ENCODE measurements at regions not wholly inside any gene's neighbourhood (a gene's known extent, or its start where the extent isn't known, plus 50 kb on each side); places are given as distances from the start of the nearest gene placed in this dataset.

GRCh38 chr2:126754240-126755004 is 98.5 kb downstream of the GYPC start:
- Histone ChIP-seq H3K36me3 (ENCODE audit: insufficient read depth, low read length) (no peaks in the 10 kb centered on the region), H3F3A (ENCODE audit: insufficient read depth, low read length) (no peaks in the 10 kb centered on the region), H3K27ac (ENCODE audit: low read depth, low read length, poor library complexity, severe bottlenecking) (no peak overlapping the region), H3K79me2 (ENCODE audit: insufficient read depth, low read length) (no peaks in the 10 kb centered on the region), H2AFZ (ENCODE audit: low read length) (no peak overlapping the region), H3K4me3 (ENCODE audit: low read depth, low read length, poor library complexity, severe bottlenecking) (no peak overlapping the region), H3K27me3 (ENCODE audit: insufficient read depth, low read length) (no peaks in the 10 kb centered on the region), H3K9me2 (ENCODE audit: low read depth, low read length) (no peaks in the 10 kb centered on the region), H3K9me3 (ENCODE audit: low read length) (no peaks in the 10 kb centered on the region), H3K4me1 (ENCODE audit: insufficient read depth, low read length, severe bottlenecking) (no peaks in the 10 kb centered on the region), H4K20me1 (ENCODE audit: insufficient read depth, low read length) (no peaks in the 10 kb centered on the region), H3K4me2 (ENCODE audit: low read length) (no peak overlapping the region), H3K9ac (ENCODE audit: low read length) (no peak overlapping the region)
- TF ChIP-seq EZH2 (IDR thresholded peaks at IDR 0.05; ENCODE audit: borderline replicate concordance, low read length) (no peak), CTCF (IDR thresholded peaks at IDR 0.05; ENCODE audit: low read length) (no peak)

GRCh38 chr2:126756125-126756524 is 100.2 kb downstream of the GYPC start:
- Histone ChIP-seq H3K36me3 (ENCODE audit: insufficient read depth, low read length) (no peaks in the 10 kb centered on the region), H3K27ac (ENCODE audit: low read depth, low read length, poor library complexity, severe bottlenecking) (no peak overlapping the region), H3K9me2 (ENCODE audit: low read depth, low read length) (no peaks in the 10 kb centered on the region), H3K79me2 (ENCODE audit: insufficient read depth, low read length) (no peaks in the 10 kb centered on the region), H2AFZ (ENCODE audit: low read length) (no peak overlapping the region), H3F3A (ENCODE audit: insufficient read depth, low read length) (no peaks in the 10 kb centered on the region), H3K4me2 (ENCODE audit: low read length) (no peak overlapping the region), H3K27me3 (ENCODE audit: insufficient read depth, low read length) (no peaks in the 10 kb centered on the region), H3K9me3 (ENCODE audit: low read length) (no peaks in the 10 kb centered on the region), H3K9ac (ENCODE audit: low read length) (no peak overlapping the region), H3K4me1 (ENCODE audit: insufficient read depth, low read length, severe bottlenecking) (no peaks in the 10 kb centered on the region), H3K4me3 (ENCODE audit: low read depth, low read length, poor library complexity, severe bottlenecking) (no peak overlapping the region), H4K20me1 (ENCODE audit: insufficient read depth, low read length) (no peaks in the 10 kb centered on the region)
- TF ChIP-seq EZH2 (IDR thresholded peaks at IDR 0.05; ENCODE audit: borderline replicate concordance, low read length): no peak
- TF ChIP-seq CTCF (IDR thresholded peaks at IDR 0.05; ENCODE audit: low read length): no peak

GRCh38 chr2:126761256-126761980 is 105.5 kb downstream of the GYPC start:
- H2AFZ ChIP-seq (ENCODE audit: low read length): no peak overlapping the region
- H3K9ac ChIP-seq (ENCODE audit: low read length): no peak overlapping the region

More at GRCh38 chr2:126761256-126761980, 105.5 kb downstream of the GYPC start:
- Histone ChIP-seq H3F3A (ENCODE audit: insufficient read depth, low read length) (no peaks in the 10 kb centered on the region), H3K9me2 (ENCODE audit: low read depth, low read length) (no peaks in the 10 kb centered on the region), H3K4me3 (ENCODE audit: low read depth, low read length, poor library complexity, severe bottlenecking) (no peak overlapping the region), H3K79me2 (ENCODE audit: insufficient read depth, low read length) (no peaks in the 10 kb centered on the region), H3K36me3 (ENCODE audit: insufficient read depth, low read length) (no peaks in the 10 kb centered on the region), H3K27me3 (ENCODE audit: insufficient read depth, low read length) (no peaks in the 10 kb centered on the region), H3K4me2 (ENCODE audit: low read length) (no peak overlapping the region), H3K9me3 (ENCODE audit: low read length) (no peaks in the 10 kb centered on the region), H3K4me1 (ENCODE audit: insufficient read depth, low read length, severe bottlenecking) (no peaks in the 10 kb centered on the region), H3K27ac (ENCODE audit: low read depth, low read length, poor library complexity, severe bottlenecking) (no peak overlapping the region), H4K20me1 (ENCODE audit: insufficient read depth, low read length) (no peaks in the 10 kb centered on the region)
- TF ChIP-seq CTCF (IDR thresholded peaks at IDR 0.05; ENCODE audit: low read length) (no peak), EZH2 (IDR thresholded peaks at IDR 0.05; ENCODE audit: borderline replicate concordance, low read length) (no peak)

Measured in OCI-LY1 (cell line).